Osteoblast (primary cell): ENCODE measurements at regions not wholly inside any gene's neighbourhood (a gene's known extent, or its start where the extent isn't known, plus 50 kb on each side); places are given as distances from the start of the nearest gene placed in this dataset.

Experiments used
- DNase-seq: peaks from one replicate; pipeline ENCODE4 v3.0.0; 2011; ENCODE audit warnings: low spot score, mixed read lengths; ENCODE audit not compliant: insufficient read length; ENCODE audit errors: missing footprints
- H2AFZ ChIP-seq: 2 replicates; pipeline ENCODE4 v1.6.0; 2011; ENCODE audit warnings: mild to moderate bottlenecking, low read length
- H3K27ac ChIP-seq: 2 replicates; pipeline ENCODE4 v1.5.1; 2011; ENCODE audit warnings: mild to moderate bottlenecking, low read depth, low read length, moderate library complexity
- H3K27me3 ChIP-seq: 2 replicates; pipeline ENCODE4 v1.6.0; 2012; ENCODE audit warnings: mild to moderate bottlenecking, control low read depth, inconsistent platforms, low read length, moderate library complexity; ENCODE audit not compliant: insufficient read depth
- H3K36me3 ChIP-seq: 2 replicates; pipeline ENCODE4 v1.5.1; 2011; ENCODE audit warnings: mild to moderate bottlenecking, low read length, control low read depth, moderate library complexity; ENCODE audit not compliant: insufficient read depth
- H3K4me1 ChIP-seq: 2 replicates; pipeline ENCODE4 v1.5.1; 2011; ENCODE audit warnings: mild to moderate bottlenecking, low read length, control low read depth, moderate library complexity; ENCODE audit not compliant: insufficient read depth
- H3K4me2 ChIP-seq: 2 replicates; pipeline ENCODE4 v1.6.0; 2011; ENCODE audit warnings: mild to moderate bottlenecking, low read length; ENCODE audit not compliant: insufficient read depth
- H3K4me3 ChIP-seq: fragments of 200-600 bp; sonication (generic); 3 replicates; pipeline ENCODE4 v1.5.1; 2012; ENCODE audit warnings: mild to moderate bottlenecking, low read length, inconsistent platforms; ENCODE audit not compliant: insufficient read depth
- H3K79me2 ChIP-seq: 2 replicates; pipeline ENCODE4 v1.6.0; 2012; ENCODE audit warnings: mild to moderate bottlenecking, low read length, control low read depth, inconsistent platforms; ENCODE audit not compliant: insufficient read depth
- H3K9me3 ChIP-seq: 2 replicates; pipeline ENCODE4 v1.5.1; 2011; ENCODE audit warnings: low read depth, low read length, control low read depth
- H4K20me1 ChIP-seq: 2 replicates; pipeline ENCODE4 v1.6.0; 2012; ENCODE audit warnings: mild to moderate bottlenecking, low read length, control low read depth; ENCODE audit not compliant: insufficient read depth
- CTCF ChIP-seq: IDR thresholded peaks from 2 replicates; pipeline ENCODE4 v1.5.1; 2011; ENCODE audit warnings: mild to moderate bottlenecking, low read depth, low read length, moderate library complexity; ENCODE audit errors: extremely low read depth

GRCh38 chrX:34999702-35000101, 57.1 kb downstream of the FAM47B start:
- Histone ChIP-seq H3K9me3 (no peaks in the 10 kb centered on the region), H2AFZ (no peak overlapping the region), H3K27ac (no peak overlapping the region), H3K4me1 (no peaks in the 10 kb centered on the region), H3K79me2 (no peaks in the 10 kb centered on the region), H3K4me3 (no peak overlapping the region), H3K4me2 (no peak overlapping the region), H4K20me1 (no peaks in the 10 kb centered on the region), H3K36me3 (no peaks in the 10 kb centered on the region), H3K27me3 (no peaks in the 10 kb centered on the region)
- TF ChIP-seq CTCF, result no peak
- no peak for DNase-seq

- DNase-seq, result no peak
- Histone ChIP-seq H3K79me2 (no peaks in the 10 kb centered on the region), H3K9me3 (no peaks in the 10 kb centered on the region), H4K20me1 (no peaks in the 10 kb centered on the region), H3K4me1 (no peaks in the 10 kb centered on the region), H3K27me3 (no peaks in the 10 kb centered on the region), H2AFZ (no peak overlapping the region), H3K27ac (no peak overlapping the region), H3K4me3 (no peak overlapping the region), H3K4me2 (no peak overlapping the region), H3K36me3 (no peaks in the 10 kb centered on the region)
- TF ChIP-seq CTCF, result no peak
Observed at GRCh38 chrX:35006361-35006760, 63.8 kb downstream of the FAM47B start.

- no peak overlapping the region for H3K4me3 ChIP-seq
- DNase-seq, result no peak
- no peaks in the 10 kb centered on the region for H4K20me1 ChIP-seq
- no peaks in the 10 kb centered on the region for H3K9me3 ChIP-seq
- H3K27me3 ChIP-seq, result no peaks in the 10 kb centered on the region
- no peak overlapping the region for H3K4me2 ChIP-seq
- no peaks in the 10 kb centered on the region for H3K4me1 ChIP-seq
- no peak overlapping the region for H3K27ac ChIP-seq
- H3K36me3 ChIP-seq, result no peaks in the 10 kb centered on the region
- H2AFZ ChIP-seq, result no peak overlapping the region
- no peaks in the 10 kb centered on the region for H3K79me2 ChIP-seq
- TF ChIP-seq CTCF, result no peak
Observed at GRCh38 chrX:35015621-35016020, 73.0 kb downstream of the FAM47B start.

GRCh38 chrX:35016051-35016450, 73.5 kb downstream of the FAM47B start:
- Histone ChIP-seq H4K20me1 (no peaks in the 10 kb centered on the region), H3K4me2 (no peak overlapping the region), H3K9me3 (no peaks in the 10 kb centered on the region), H3K4me1 (no peaks in the 10 kb centered on the region), H2AFZ (no peak overlapping the region), H3K36me3 (no peaks in the 10 kb centered on the region), H3K27me3 (no peaks in the 10 kb centered on the region), H3K4me3 (no peak overlapping the region), H3K27ac (no peak overlapping the region), H3K79me2 (no peaks in the 10 kb centered on the region)
- no peak for TF ChIP-seq CTCF
- no peak for DNase-seq
